ENCODE measurements at regions not wholly inside any gene's neighbourhood (a gene's known extent, or its start where the extent isn't known, plus 50 kb on each side); places are given as distances from the start of the nearest gene placed in this dataset.

GRCh38 chr9:90064971-90065370, 460.2 kb downstream of the GADD45G start:
- no peak overlapping the region for H3K9ac ChIP-seq (ENCODE audit: insufficient read depth, low read length, poor library complexity, severe bottlenecking)
- peaks cover 5% of the 10 kb centered on the region for H3K4me1 Mint-ChIP-seq
- no peak for DNase-seq
- H3K9me3 ChIP-seq (replicated peaks in 1 of 2; ENCODE audit: control insufficient read depth in 1 of 2, insufficient read depth in 1 of 2, low read length in 2 of 2): no peaks in the 10 kb centered on the region
- no peaks in the 10 kb centered on the region for H3K4me1 ChIP-seq (ENCODE audit: control insufficient read depth in 1 of 2, insufficient read depth in 2 of 2, low read length in 2 of 2)
- intact Hi-C loops (cut with micrococcal nuclease): loop anchor here in 1 of 2 donors (10.0 kb wide), 1 partner anchor 50 kb away; no protein-coding TSS in a partner anchor
- H2AFZ ChIP-seq (ENCODE audit: insufficient read depth, low read depth, low read length, poor library complexity, severe bottlenecking): no peak overlapping the region
- no peak overlapping the region for H3K4me3 ChIP-seq (replicated peaks in 1 of 3; ENCODE audit: low read depth in 2 of 3, low read length in 3 of 3)
- no peak overlapping the region for H3K4me2 ChIP-seq (replicated peaks; ENCODE audit: extremely low read depth, low read length, poor library complexity, severe bottlenecking)
- H3K27ac Mint-ChIP-seq: no peak overlapping the region
- H3K4me3 Mint-ChIP-seq: no peak overlapping the region
- no peaks in the 10 kb centered on the region for H3K27me3 ChIP-seq (ENCODE audit: control insufficient read depth in 2 of 2, insufficient read depth in 2 of 2, low read length in 2 of 2)
- H4K20me1 ChIP-seq (ENCODE audit: insufficient read depth, low read length): no peaks in the 10 kb centered on the region
- no peaks in the 10 kb centered on the region for H3K79me2 ChIP-seq (ENCODE audit: insufficient read depth, low read length)
- TF ChIP-seq CTCF (IDR thresholded peaks at IDR 0.05): no peak
- no peak overlapping the region for H3K27ac ChIP-seq (ENCODE audit: low read depth in 1 of 2, low read length in 2 of 2)
- H3K36me3 Mint-ChIP-seq: no peaks in the 10 kb centered on the region
- 80% methylated on average over 1 of the region's 3 CpGs for WGBS (ENCODE audit: insufficient coverage)
- peaks cover 3 to 6% (median 3%) of the 10 kb centered on the region in 3 donors for H3K27me3 Mint-ChIP-seq (ENCODE audit: low read depth in 3 of 3)
- H3K36me3 ChIP-seq (replicated peaks in 1 of 2; ENCODE audit: control insufficient read depth in 1 of 2, insufficient read depth in 2 of 2, low read length in 2 of 2): no peaks in the 10 kb centered on the region
- H3K9me3 Mint-ChIP-seq: no peaks in the 10 kb centered on the region

GRCh38 chr9:90065851-90066250, 461.0 kb downstream of the GADD45G start:
- H3K27me3 ChIP-seq (ENCODE audit: control insufficient read depth in 2 of 2, insufficient read depth in 2 of 2, low read length in 2 of 2): no peaks in the 10 kb centered on the region
- H3K9me3 ChIP-seq (replicated peaks in 1 of 2; ENCODE audit: control insufficient read depth in 1 of 2, insufficient read depth in 1 of 2, low read length in 2 of 2): no peaks in the 10 kb centered on the region
- intact Hi-C loops (cut with micrococcal nuclease): loop anchor here in 1 of 2 donors (10.0 kb wide), 1 partner anchor 51 kb away; no protein-coding TSS in a partner anchor
- no peak overlapping the region for H2AFZ ChIP-seq (ENCODE audit: insufficient read depth, low read depth, low read length, poor library complexity, severe bottlenecking)
- H3K4me2 ChIP-seq (replicated peaks; ENCODE audit: extremely low read depth, low read length, poor library complexity, severe bottlenecking): no peak overlapping the region
- no peaks in the 10 kb centered on the region for H4K20me1 ChIP-seq (ENCODE audit: insufficient read depth, low read length)
- peaks cover 8% of the 10 kb centered on the region for H3K4me1 Mint-ChIP-seq
- H3K27ac Mint-ChIP-seq: no peak overlapping the region
- no peak for TF ChIP-seq CTCF (IDR thresholded peaks at IDR 0.05)
- DNase-seq: no peak
- WGBS (ENCODE audit: insufficient coverage): no CpG with 5 or more reads among the region's 2 CpGs
- no peaks in the 10 kb centered on the region for H3K79me2 ChIP-seq (ENCODE audit: insufficient read depth, low read length)
- no peaks in the 10 kb centered on the region for H3K36me3 ChIP-seq (replicated peaks in 1 of 2; ENCODE audit: control insufficient read depth in 1 of 2, insufficient read depth in 2 of 2, low read length in 2 of 2)
- no peak overlapping the region for H3K27ac ChIP-seq (ENCODE audit: low read depth in 1 of 2, low read length in 2 of 2)
- no peaks in the 10 kb centered on the region for H3K9me3 Mint-ChIP-seq
- H3K4me1 ChIP-seq (ENCODE audit: control insufficient read depth in 1 of 2, insufficient read depth in 2 of 2, low read length in 2 of 2): peaks cover 0 to 4% of the 10 kb centered on the region in 2 donors
- peaks cover 3 to 9% (median 6%) of the 10 kb centered on the region in 3 donors for H3K27me3 Mint-ChIP-seq (ENCODE audit: low read depth in 3 of 3)
- no peak overlapping the region for H3K9ac ChIP-seq (ENCODE audit: insufficient read depth, low read length, poor library complexity, severe bottlenecking)
- no peaks in the 10 kb centered on the region for H3K36me3 Mint-ChIP-seq
- H3K4me3 Mint-ChIP-seq: no peak overlapping the region
- H3K4me3 ChIP-seq (replicated peaks in 1 of 3; ENCODE audit: low read depth in 2 of 3, low read length in 3 of 3): no peak overlapping the region
